Fibroblast of lung (primary cell): ENCODE measurements at regions not wholly inside any gene's neighbourhood (a gene's known extent, or its start where the extent isn't known, plus 50 kb on each side); places are given as distances from the start of the nearest gene placed in this dataset.

Source experiments
- DNase-seq, 2 donors: peaks; one replicate each; pipeline versions ENCODE4 v3.0.0 to v3.0.0-alpha.2; 2010; ENCODE audit warnings: low read depth in 2 of 2
- H2AFZ ChIP-seq: 2 replicates; pipeline ENCODE4 v1.5.1; 2012; ENCODE audit warnings: low read length, control low read depth, inconsistent platforms
- H3K27ac ChIP-seq: 2 replicates; pipeline ENCODE4 v1.5.1; 2011; ENCODE audit warnings: low read length, control low read depth; ENCODE audit not compliant: insufficient read depth
- H3K27me3 ChIP-seq: 2 replicates; pipeline ENCODE4 v1.5.1; 2011; ENCODE audit warnings: mild to moderate bottlenecking, low read length; ENCODE audit not compliant: control insufficient read depth, insufficient read depth
- H3K36me3 ChIP-seq: 2 replicates; pipeline ENCODE4 v1.5.1; 2011; ENCODE audit warnings: low read length; ENCODE audit not compliant: control insufficient read depth, insufficient read depth
- H3K4me1 ChIP-seq: 2 replicates; pipeline ENCODE4 v1.5.1; 2011; ENCODE audit warnings: low read length; ENCODE audit not compliant: control insufficient read depth, insufficient read depth; ENCODE audit errors: extremely low read depth
- H3K4me2 ChIP-seq: 2 replicates; pipeline ENCODE4 v1.5.1; 2011; ENCODE audit warnings: low read length, control low read depth; ENCODE audit not compliant: insufficient read depth; ENCODE audit errors: extremely low read depth
- H3K4me3 ChIP-seq, 4 experiments: fragments of 200-600 bp in 1 of 4; sonication (generic) in 1 of 4; replicated peaks in 1 of 4; 2 replicates each; pipeline ENCODE4 v1.5.1; 2011 to 2016; ENCODE audit warnings: low read length in 4 of 4, low read depth in 3 of 4, mild to moderate bottlenecking in 3 of 4, control low read depth in 2 of 4, inconsistent platforms in 1 of 4, mixed read lengths in 1 of 4; ENCODE audit not compliant: insufficient read depth in 1 of 4; ENCODE audit errors: control extremely low read depth in 1 of 4
- H3K79me2 ChIP-seq: 2 replicates; pipeline ENCODE4 v1.5.1; 2012; ENCODE audit warnings: mild to moderate bottlenecking, low read length, inconsistent platforms; ENCODE audit not compliant: control insufficient read depth, insufficient read depth
- H3K9ac ChIP-seq: 2 replicates; pipeline ENCODE4 v1.5.1; 2011; ENCODE audit warnings: mild to moderate bottlenecking, low read length, control low read depth; ENCODE audit not compliant: insufficient read depth
- H3K9me3 ChIP-seq: 2 replicates; pipeline ENCODE4 v1.5.1; 2012; ENCODE audit warnings: low read depth, low read length; ENCODE audit not compliant: control insufficient read depth, insufficient read depth
- H4K20me1 ChIP-seq: 2 replicates; pipeline ENCODE4 v1.5.1; 2011; ENCODE audit warnings: low read length; ENCODE audit not compliant: control insufficient read depth, insufficient read depth; ENCODE audit errors: extremely low read depth
- CTCF ChIP-seq, 2 donors: IDR thresholded peaks in 1 of 2; conservative IDR thresholded peaks in 1 of 2; 1 replicate in 1 of 2; 2 replicates in 1 of 2; pipeline ENCODE4 v1.5.1; 2011 to 2012; ENCODE audit warnings: low read length in 2 of 2, control low read depth in 1 of 2, inconsistent platforms in 1 of 2, low read depth in 1 of 2, mild to moderate bottlenecking in 1 of 2
- EZH2 ChIP-seq: IDR thresholded peaks from 2 replicates; pipeline ENCODE4 v1.5.1; 2012; ENCODE audit warnings: low read length, control low read depth, mild to moderate bottlenecking; ENCODE audit errors: missing control alignments

GRCh38 chr5:166493040-166493439 lies 1798.4 kb upstream of the WWC1 start:
- Histone ChIP-seq H3K4me1 (no peaks in the 10 kb centered on the region), H3K9me3 (no peaks in the 10 kb centered on the region), H3K79me2 (no peaks in the 10 kb centered on the region), H3K4me3 (no peak overlapping the region), H4K20me1 (no peaks in the 10 kb centered on the region), H3K4me2 (no peak overlapping the region), H3K27me3 (no peaks in the 10 kb centered on the region), H3K36me3 (no peaks in the 10 kb centered on the region), H3K27ac (no peak overlapping the region), H2AFZ (no peak overlapping the region), H3K9ac (no peak overlapping the region)
- TF ChIP-seq EZH2: no peak
- no peak for TF ChIP-seq CTCF (conservative IDR thresholded peaks at IDR 0.05 in 1 of 2, IDR thresholded peaks at IDR 0.05 in 1 of 2; ENCODE audit: low read depth in 1 of 2, low read length in 2 of 2)
- no peak for DNase-seq

GRCh38 chr5:166493612-166494011 lies 1797.8 kb upstream of the WWC1 start:
- H2AFZ ChIP-seq: no peak overlapping the region
- no peaks in the 10 kb centered on the region for H3K9me3 ChIP-seq
- H4K20me1 ChIP-seq: no peaks in the 10 kb centered on the region
- no peak overlapping the region for H3K4me3 ChIP-seq
- no peaks in the 10 kb centered on the region for H3K27me3 ChIP-seq
- no peak for TF ChIP-seq CTCF (conservative IDR thresholded peaks at IDR 0.05 in 1 of 2, IDR thresholded peaks at IDR 0.05 in 1 of 2; ENCODE audit: low read depth in 1 of 2, low read length in 2 of 2)
- no peak for TF ChIP-seq EZH2
- H3K79me2 ChIP-seq: no peaks in the 10 kb centered on the region
- no peaks in the 10 kb centered on the region for H3K36me3 ChIP-seq
- H3K4me2 ChIP-seq: no peak overlapping the region
- no peak overlapping the region for H3K27ac ChIP-seq
- H3K9ac ChIP-seq: no peak overlapping the region
- DNase-seq: no peak
- no peaks in the 10 kb centered on the region for H3K4me1 ChIP-seq

- DNase-seq: no peak
- Histone ChIP-seq H2AFZ (no peak overlapping the region), H3K4me1 (no peaks in the 10 kb centered on the region), H3K27ac (no peak overlapping the region), H3K9me3 (no peaks in the 10 kb centered on the region), H3K4me3 (no peak overlapping the region), H3K4me2 (no peak overlapping the region), H3K27me3 (no peaks in the 10 kb centered on the region), H3K36me3 (no peaks in the 10 kb centered on the region), H4K20me1 (no peaks in the 10 kb centered on the region), H3K79me2 (no peaks in the 10 kb centered on the region), H3K9ac (no peak overlapping the region)
- TF ChIP-seq EZH2 (no peak), CTCF (conservative IDR thresholded peaks at IDR 0.05 in 1 of 2, IDR thresholded peaks at IDR 0.05 in 1 of 2; ENCODE audit: low read depth in 1 of 2, low read length in 2 of 2) (no peak)
These were observed 1793.8 kb upstream of the WWC1 start for GRCh38 chr5:166497496-166498104.
